ENCODE measurements at regions not wholly inside any gene's neighbourhood (a gene's known extent, or its start where the extent isn't known, plus 50 kb on each side); places are given as distances from the start of the nearest gene placed in this dataset.

DNA sequence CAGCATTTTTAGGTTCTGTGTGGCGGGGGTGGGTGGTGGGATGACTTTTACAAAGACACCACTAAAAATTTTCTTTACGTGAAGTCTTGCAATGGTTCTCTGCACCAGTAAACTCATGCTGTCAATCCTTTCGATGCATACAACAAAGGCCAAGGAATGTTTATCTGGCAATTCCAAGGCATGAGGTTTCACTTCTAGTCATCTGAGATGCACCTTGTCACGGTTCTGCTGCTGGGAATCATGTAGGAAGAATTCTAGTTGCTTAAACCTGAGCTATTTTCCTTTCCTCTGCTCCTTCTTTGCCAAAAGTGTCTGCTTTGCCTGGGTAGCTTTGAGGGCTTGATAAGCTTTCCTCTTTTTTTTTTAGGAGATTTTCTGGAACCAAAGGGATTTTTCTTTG, 1204.5 kb upstream of the SEMA6A start:
- H3F3A ChIP-seq (replicated peaks; ENCODE audit: low read depth), result no peaks in the 10 kb centered on the region
- no peak overlapping the region for H3K4me3 ChIP-seq
- H3K4me1 ChIP-seq (ENCODE audit: insufficient read depth), result no peaks in the 10 kb centered on the region
- 0 out of 2 replicates have a peak, but pooled peaks cover 7% of the 10 kb centered on the region for H3K9me2 ChIP-seq (ENCODE audit: insufficient read depth)
- peaks cover 11% of the 10 kb centered on the region; the same call in 2 of the 3 replicates for H3K9me3 Mint-ChIP-seq
- peaks cover 5% of the 10 kb centered on the region; the same call in 2 of the 3 replicates for H3K36me3 Mint-ChIP-seq (ENCODE audit: low read depth)
- no peaks in the 10 kb centered on the region for H3K36me3 ChIP-seq (ENCODE audit: insufficient read depth)
- H3K4me1 Mint-ChIP-seq, result peaks cover 6% of the 10 kb centered on the region; the same call in 2 of the 3 replicates
- H3K79me2 ChIP-seq (replicated peaks; ENCODE audit: insufficient read depth), result no peaks in the 10 kb centered on the region
- no peak for DNase-seq (ENCODE audit: low spot score)
- H2AFZ ChIP-seq, result no peak overlapping the region
- H3K27me3 Mint-ChIP-seq (ENCODE audit: insufficient read depth, low read depth, poor library complexity), result no peaks in the 10 kb centered on the region
- no peaks in the 10 kb centered on the region for H3K27me3 ChIP-seq (ENCODE audit: insufficient read depth)
- no peak overlapping the region for H3K27ac ChIP-seq (ENCODE audit: low read depth)
- H3K4me2 ChIP-seq, result no peak overlapping the region
- no peak overlapping the region for H3K27ac Mint-ChIP-seq
- no peak overlapping the region for H3K4me3 Mint-ChIP-seq
- TF ChIP-seq EZH2phosphoT487 (IDR thresholded peaks at IDR 0.05; ENCODE audit: unreplicated experiment) (no peak), NANOG (IDR thresholded peaks at IDR 0.05; ENCODE audit: borderline replicate concordance) (no peak), CREB1 (CRISPR knock-in tag; IDR thresholded peaks at IDR 0.05; ENCODE audit: low read depth) (no peak), JUNB (IDR thresholded peaks at IDR 0.05; ENCODE audit: unreplicated experiment) (no peak), EZH2 (IDR thresholded peaks at IDR 0.05; ENCODE audit: low read depth, unreplicated experiment) (no peak), STAT1 (IDR thresholded peaks at IDR 0.05; ENCODE audit: unreplicated experiment) (no peak), ZNF114 (CRISPR knock-in tag; IDR thresholded peaks at IDR 0.05) (no peak), ZNF331 (CRISPR knock-in tag; IDR thresholded peaks at IDR 0.05; ENCODE audit: low read depth) (no peak), POLR2AphosphoS5 (IDR thresholded peaks at IDR 0.05; ENCODE audit: low read depth) (no peak)
- TF ChIP-seq, protein P1, sequence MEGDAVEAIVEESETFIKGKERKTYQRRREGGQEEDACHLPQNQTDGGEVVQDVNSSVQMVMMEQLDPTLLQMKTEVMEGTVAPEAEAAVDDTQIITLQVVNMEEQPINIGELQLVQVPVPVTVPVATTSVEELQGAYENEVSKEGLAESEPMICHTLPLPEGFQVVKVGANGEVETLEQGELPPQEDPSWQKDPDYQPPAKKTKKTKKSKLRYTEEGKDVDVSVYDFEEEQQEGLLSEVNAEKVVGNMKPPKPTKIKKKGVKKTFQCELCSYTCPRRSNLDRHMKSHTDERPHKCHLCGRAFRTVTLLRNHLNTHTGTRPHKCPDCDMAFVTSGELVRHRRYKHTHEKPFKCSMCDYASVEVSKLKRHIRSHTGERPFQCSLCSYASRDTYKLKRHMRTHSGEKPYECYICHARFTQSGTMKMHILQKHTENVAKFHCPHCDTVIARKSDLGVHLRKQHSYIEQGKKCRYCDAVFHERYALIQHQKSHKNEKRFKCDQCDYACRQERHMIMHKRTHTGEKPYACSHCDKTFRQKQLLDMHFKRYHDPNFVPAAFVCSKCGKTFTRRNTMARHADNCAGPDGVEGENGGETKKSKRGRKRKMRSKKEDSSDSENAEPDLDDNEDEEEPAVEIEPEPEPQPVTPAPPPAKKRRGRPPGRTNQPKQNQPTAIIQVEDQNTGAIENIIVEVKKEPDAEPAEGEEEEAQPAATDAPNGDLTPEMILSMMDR (conservative IDR thresholded peaks at IDR 0.05; ENCODE audit: low read depth in 2 of 2), result no peak
- TF ChIP-seq, protein P2, sequence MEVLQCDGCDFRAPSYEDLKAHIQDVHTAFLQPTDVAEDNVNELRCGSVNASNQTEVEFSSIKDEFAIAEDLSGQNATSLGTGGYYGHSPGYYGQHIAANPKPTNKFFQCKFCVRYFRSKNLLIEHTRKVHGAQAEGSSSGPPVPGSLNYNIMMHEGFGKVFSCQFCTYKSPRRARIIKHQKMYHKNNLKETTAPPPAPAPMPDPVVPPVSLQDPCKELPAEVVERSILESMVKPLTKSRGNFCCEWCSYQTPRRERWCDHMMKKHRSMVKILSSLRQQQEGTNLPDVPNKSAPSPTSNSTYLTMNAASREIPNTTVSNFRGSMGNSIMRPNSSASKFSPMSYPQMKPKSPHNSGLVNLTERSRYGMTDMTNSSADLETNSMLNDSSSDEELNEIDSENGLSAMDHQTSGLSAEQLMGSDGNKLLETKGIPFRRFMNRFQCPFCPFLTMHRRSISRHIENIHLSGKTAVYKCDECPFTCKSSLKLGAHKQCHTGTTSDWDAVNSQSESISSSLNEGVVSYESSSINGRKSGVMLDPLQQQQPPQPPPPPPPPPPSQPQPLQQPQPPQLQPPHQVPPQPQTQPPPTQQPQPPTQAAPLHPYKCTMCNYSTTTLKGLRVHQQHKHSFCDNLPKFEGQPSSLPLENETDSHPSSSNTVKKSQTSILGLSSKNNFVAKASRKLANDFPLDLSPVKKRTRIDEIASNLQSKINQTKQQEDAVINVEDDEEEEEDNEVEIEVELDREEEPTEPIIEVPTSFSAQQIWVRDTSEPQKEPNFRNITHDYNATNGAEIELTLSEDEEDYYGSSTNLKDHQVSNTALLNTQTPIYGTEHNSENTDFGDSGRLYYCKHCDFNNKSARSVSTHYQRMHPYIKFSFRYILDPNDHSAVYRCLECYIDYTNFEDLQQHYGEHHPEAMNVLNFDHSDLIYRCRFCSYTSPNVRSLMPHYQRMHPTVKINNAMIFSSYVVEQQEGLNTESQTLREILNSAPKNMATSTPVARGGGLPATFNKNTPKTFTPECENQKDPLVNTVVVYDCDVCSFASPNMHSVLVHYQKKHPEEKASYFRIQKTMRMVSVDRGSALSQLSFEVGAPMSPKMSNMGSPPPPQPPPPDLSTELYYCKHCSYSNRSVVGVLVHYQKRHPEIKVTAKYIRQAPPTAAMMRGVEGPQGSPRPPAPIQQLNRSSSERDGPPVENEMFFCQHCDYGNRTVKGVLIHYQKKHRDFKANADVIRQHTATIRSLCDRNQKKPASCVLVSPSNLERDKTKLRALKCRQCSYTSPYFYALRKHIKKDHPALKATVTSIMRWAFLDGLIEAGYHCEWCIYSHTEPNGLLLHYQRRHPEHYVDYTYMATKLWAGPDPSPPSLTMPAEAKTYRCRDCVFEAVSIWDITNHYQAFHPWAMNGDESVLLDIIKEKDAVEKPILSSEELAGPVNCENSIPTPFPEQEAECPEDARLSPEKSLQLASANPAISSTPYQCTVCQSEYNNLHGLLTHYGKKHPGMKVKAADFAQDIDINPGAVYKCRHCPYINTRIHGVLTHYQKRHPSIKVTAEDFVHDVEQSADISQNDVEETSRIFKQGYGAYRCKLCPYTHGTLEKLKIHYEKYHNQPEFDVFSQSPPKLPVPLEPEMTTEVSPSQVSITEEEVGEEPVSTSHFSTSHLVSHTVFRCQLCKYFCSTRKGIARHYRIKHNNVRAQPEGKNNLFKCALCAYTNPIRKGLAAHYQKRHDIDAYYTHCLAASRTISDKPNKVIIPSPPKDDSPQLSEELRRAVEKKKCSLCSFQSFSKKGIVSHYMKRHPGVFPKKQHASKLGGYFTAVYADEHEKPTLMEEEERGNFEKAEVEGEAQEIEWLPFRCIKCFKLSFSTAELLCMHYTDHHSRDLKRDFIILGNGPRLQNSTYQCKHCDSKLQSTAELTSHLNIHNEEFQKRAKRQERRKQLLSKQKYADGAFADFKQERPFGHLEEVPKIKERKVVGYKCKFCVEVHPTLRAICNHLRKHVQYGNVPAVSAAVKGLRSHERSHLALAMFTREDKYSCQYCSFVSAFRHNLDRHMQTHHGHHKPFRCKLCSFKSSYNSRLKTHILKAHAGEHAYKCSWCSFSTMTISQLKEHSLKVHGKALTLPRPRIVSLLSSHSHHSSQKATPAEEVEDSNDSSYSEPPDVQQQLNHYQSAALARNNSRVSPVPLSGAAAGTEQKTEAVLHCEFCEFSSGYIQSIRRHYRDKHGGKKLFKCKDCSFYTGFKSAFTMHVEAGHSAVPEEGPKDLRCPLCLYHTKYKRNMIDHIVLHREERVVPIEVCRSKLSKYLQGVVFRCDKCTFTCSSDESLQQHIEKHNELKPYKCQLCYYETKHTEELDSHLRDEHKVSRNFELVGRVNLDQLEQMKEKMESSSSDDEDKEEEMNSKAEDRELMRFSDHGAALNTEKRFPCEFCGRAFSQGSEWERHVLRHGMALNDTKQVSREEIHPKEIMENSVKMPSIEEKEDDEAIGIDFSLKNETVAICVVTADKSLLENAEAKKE (CRISPR knock-in tag; IDR thresholded peaks at IDR 0.05), result no peak
- TF ChIP-seq, protein P3, sequence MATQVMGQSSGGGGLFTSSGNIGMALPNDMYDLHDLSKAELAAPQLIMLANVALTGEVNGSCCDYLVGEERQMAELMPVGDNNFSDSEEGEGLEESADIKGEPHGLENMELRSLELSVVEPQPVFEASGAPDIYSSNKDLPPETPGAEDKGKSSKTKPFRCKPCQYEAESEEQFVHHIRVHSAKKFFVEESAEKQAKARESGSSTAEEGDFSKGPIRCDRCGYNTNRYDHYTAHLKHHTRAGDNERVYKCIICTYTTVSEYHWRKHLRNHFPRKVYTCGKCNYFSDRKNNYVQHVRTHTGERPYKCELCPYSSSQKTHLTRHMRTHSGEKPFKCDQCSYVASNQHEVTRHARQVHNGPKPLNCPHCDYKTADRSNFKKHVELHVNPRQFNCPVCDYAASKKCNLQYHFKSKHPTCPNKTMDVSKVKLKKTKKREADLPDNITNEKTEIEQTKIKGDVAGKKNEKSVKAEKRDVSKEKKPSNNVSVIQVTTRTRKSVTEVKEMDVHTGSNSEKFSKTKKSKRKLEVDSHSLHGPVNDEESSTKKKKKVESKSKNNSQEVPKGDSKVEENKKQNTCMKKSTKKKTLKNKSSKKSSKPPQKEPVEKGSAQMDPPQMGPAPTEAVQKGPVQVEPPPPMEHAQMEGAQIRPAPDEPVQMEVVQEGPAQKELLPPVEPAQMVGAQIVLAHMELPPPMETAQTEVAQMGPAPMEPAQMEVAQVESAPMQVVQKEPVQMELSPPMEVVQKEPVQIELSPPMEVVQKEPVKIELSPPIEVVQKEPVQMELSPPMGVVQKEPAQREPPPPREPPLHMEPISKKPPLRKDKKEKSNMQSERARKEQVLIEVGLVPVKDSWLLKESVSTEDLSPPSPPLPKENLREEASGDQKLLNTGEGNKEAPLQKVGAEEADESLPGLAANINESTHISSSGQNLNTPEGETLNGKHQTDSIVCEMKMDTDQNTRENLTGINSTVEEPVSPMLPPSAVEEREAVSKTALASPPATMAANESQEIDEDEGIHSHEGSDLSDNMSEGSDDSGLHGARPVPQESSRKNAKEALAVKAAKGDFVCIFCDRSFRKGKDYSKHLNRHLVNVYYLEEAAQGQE (IDR thresholded peaks at IDR 0.05; ENCODE audit: unreplicated experiment), result no peak
- TF ChIP-seq, protein P4, sequence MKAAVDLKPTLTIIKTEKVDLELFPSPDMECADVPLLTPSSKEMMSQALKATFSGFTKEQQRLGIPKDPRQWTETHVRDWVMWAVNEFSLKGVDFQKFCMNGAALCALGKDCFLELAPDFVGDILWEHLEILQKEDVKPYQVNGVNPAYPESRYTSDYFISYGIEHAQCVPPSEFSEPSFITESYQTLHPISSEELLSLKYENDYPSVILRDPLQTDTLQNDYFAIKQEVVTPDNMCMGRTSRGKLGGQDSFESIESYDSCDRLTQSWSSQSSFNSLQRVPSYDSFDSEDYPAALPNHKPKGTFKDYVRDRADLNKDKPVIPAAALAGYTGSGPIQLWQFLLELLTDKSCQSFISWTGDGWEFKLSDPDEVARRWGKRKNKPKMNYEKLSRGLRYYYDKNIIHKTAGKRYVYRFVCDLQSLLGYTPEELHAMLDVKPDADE (IDR thresholded peaks at IDR 0.05), result no peak
- H4K20me1 ChIP-seq (replicated peaks; ENCODE audit: insufficient read depth), result no peaks in the 10 kb centered on the region
- no peak for ATAC-seq

All from GM23338 (cell line).